Smooth muscle cell (in vitro differentiated cells): ENCODE measurements at regions not wholly inside any gene's neighbourhood (a gene's known extent, or its start where the extent isn't known, plus 50 kb on each side); places are given as distances from the start of the nearest gene placed in this dataset.
"Not testable (repeated sequence)": the region's sequence is repeated elsewhere in the genome, so short reads cannot be mapped to it uniquely, and the experiment has no call there.

Experiments used
- DNase-seq: peaks from one replicate; lab custom pipeline; 2025; ENCODE audit not compliant: unreplicated experiment; lab: John Stamatoyannopoulos, UW
- H2AFZ ChIP-seq: fragments of 200-600 bp; sonication (generic); 2 replicates; pipeline ENCODE4 v1.6.0; 2016; ENCODE audit warnings: antibody characterized with exemption, low read depth, mild to moderate bottlenecking
- H3F3A ChIP-seq: fragments of 200-600 bp; sonication (generic); 2 replicates; pipeline ENCODE4 v1.6.0; 2017; ENCODE audit warnings: antibody characterized with exemption, low read depth
- H3K27ac ChIP-seq: fragments of 200-600 bp; sonication (generic); 2 replicates; pipeline ENCODE4 v1.5.1; 2016; ENCODE audit warnings: low read depth, mild to moderate bottlenecking
- H3K27me3 ChIP-seq: fragments of 200-600 bp; sonication (generic); 2 replicates; pipeline ENCODE4 v1.6.1; 2016; ENCODE audit warnings: low read depth, mild to moderate bottlenecking
- H3K36me3 ChIP-seq: fragments of 200-600 bp; sonication (generic); 2 replicates; pipeline ENCODE4 v1.5.1; 2016; ENCODE audit warnings: low read depth
- H3K4me1 ChIP-seq: fragments of 200-600 bp; sonication (generic); 2 replicates; pipeline ENCODE4 v1.5.1; 2016; ENCODE audit warnings: low read depth
- H3K4me2 ChIP-seq: fragments of 200-600 bp; sonication (generic); 2 replicates; pipeline ENCODE4 v1.6.0; 2016; ENCODE audit warnings: mild to moderate bottlenecking
- H3K4me3 ChIP-seq: fragments of 200-600 bp; sonication (generic); 2 replicates; pipeline ENCODE4 v1.5.1; 2016; ENCODE audit warnings: mild to moderate bottlenecking
- H3K79me2 ChIP-seq: fragments of 200-600 bp; sonication (generic); 2 replicates; pipeline ENCODE4 v1.6.0; 2016; ENCODE audit warnings: low read depth, mild to moderate bottlenecking
- H3K9ac ChIP-seq: fragments of 200-600 bp; sonication (generic); 2 replicates; pipeline ENCODE4 v1.6.0; 2016; ENCODE audit warnings: low read depth
- H3K9me3 ChIP-seq: fragments of 200-600 bp; sonication (generic); replicated peaks from 2 replicates; pipeline ENCODE4 v1.5.1; 2016; ENCODE audit warnings: low read depth
- H4K20me1 ChIP-seq: fragments of 200-600 bp; sonication (generic); 2 replicates; pipeline ENCODE4 v1.6.0; 2016; ENCODE audit warnings: low read depth
- CTCF ChIP-seq: fragments of 200-600 bp; sonication (generic); IDR thresholded peaks from 2 replicates; pipeline ENCODE4 v1.5.1; 2017; ENCODE audit warnings: borderline replicate concordance, mild to moderate bottlenecking, antibody characterized with exemption; ENCODE audit not compliant: insufficient read depth, poor library complexity, severe bottlenecking
- WGBS: methylation state at CpG from one replicate; pipeline ENCODE4 v1.1.7; 2016; ENCODE audit warnings: low lambda C conversion rate; 5-methylcytosine and 5-hydroxymethylcytosine counted together

DNA sequence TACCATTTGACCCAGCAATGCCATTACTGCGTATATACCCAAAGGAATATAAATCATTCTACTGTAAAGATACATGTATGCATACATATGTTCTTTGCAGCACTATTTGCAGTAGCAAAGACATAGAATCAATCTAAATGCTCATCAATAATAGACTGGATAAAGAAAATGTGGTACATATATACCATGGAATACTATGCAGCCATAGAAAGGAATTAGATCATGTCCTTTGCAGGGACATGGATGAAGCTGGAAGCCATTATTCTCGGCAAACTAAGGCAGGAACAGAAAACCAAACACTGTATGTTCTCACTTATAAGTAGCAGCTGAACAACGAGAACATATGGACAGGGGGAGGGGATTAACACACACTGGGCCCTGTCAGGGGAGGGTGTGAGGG is 54.8 kb upstream of the ZNF30 start:
- not testable (repeated sequence) for H3K4me2 ChIP-seq, H3K27me3 ChIP-seq, H3K79me2 ChIP-seq, H2AFZ ChIP-seq, H3K27ac ChIP-seq, H3K9me3 ChIP-seq, H3K36me3 ChIP-seq, H3K9ac ChIP-seq, H3F3A ChIP-seq, H4K20me1 ChIP-seq, H3K4me1 ChIP-seq, DNase-seq, H3K4me3 ChIP-seq
- 86% methylated on average over 3 of the region's 3 CpGs for WGBS

DNA sequence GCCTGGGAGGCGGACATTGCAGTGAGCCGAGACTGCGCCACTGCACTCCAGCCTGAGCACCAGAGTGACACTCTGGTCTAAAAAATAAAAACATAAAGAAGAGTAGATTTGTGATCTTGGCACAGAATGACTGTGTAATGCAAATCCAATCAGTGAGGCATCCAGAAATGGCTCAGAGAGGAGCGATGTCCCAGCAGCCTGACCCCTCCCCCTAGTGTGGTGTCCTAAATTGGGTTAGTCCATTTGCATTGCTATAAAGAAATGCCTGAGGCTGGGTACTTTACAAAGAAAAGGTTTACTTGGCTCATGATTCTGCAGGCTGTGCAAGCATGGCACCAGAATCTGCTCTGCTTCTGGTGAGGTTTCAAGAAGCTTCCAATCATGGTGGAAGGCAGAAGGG is 59.1 kb upstream of the ZNF30 start:
- Histone ChIP-seq H3K9me3 (no peaks in the 10 kb centered on the region), H3K4me3 (no peak overlapping the region), H3K4me1 (no peaks in the 10 kb centered on the region), H3K9ac (no peak overlapping the region), H4K20me1 (no peaks in the 10 kb centered on the region), H3K36me3 (no peaks in the 10 kb centered on the region), H2AFZ (no peak overlapping the region), H3K27ac (no peak overlapping the region), H3K79me2 (no peaks in the 10 kb centered on the region), H3K4me2 (no peak overlapping the region), H3K27me3 (no peaks in the 10 kb centered on the region), H3F3A (no peaks in the 10 kb centered on the region)
- no peak for DNase-seq
- WGBS: 87% methylated on average over 4 of the region's 4 CpGs
- TF ChIP-seq CTCF: no peak

GRCh38 chr19:34865225-34865624 is 61.5 kb upstream of the ZNF30 start:
- H3K4me3 ChIP-seq, DNase-seq, H3K9me3 ChIP-seq, H3K36me3 ChIP-seq, H3F3A ChIP-seq, H3K9ac ChIP-seq, H3K4me2 ChIP-seq, H3K27me3 ChIP-seq, H3K79me2 ChIP-seq, H2AFZ ChIP-seq, H4K20me1 ChIP-seq, H3K27ac ChIP-seq, H3K4me1 ChIP-seq: not testable (repeated sequence)
- 69% methylated on average over 2 of the region's 2 CpGs for WGBS

GRCh38 chr19:34859823-34860736 is 66.6 kb upstream of the ZNF30 start:
- DNase-seq, H3F3A ChIP-seq, H4K20me1 ChIP-seq, H3K9ac ChIP-seq, H3K27me3 ChIP-seq, H3K79me2 ChIP-seq, H3K27ac ChIP-seq, H3K9me3 ChIP-seq, H3K4me1 ChIP-seq, H3K36me3 ChIP-seq: not testable (repeated sequence)
- H3K4me2 ChIP-seq: peak overlapping the region; percentile 82
- WGBS: 7% methylated on average over 29 of the region's 34 CpGs
- peak overlapping the region; percentile 75 for H2AFZ ChIP-seq
- H3K4me3 ChIP-seq: peak overlapping the region; percentile 48

DNA sequence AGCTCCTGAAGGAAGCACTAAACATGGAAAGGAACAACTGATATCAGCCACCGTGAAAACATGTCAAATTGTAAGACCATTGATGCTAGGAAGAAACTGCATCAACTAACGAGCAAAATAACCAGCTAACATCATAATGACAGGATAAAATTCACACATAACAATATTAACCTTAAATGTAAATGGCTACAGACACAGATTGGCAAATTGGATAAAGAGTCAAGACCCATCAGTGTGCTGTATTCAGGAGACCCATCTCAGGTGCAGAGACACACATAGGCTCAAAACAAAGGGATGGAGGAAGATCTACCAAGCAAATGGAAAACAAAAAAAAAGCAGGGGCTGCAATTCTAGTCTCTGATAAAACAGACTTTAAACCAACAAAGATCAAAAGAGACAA is 67.4 kb upstream of the ZNF30 start:
- not testable (repeated sequence) for H3F3A ChIP-seq, DNase-seq, H2AFZ ChIP-seq, H3K27me3 ChIP-seq, H3K79me2 ChIP-seq, H3K9me3 ChIP-seq, H3K4me2 ChIP-seq, H3K4me3 ChIP-seq, H3K27ac ChIP-seq, H3K4me1 ChIP-seq, H3K9ac ChIP-seq, H3K36me3 ChIP-seq, H4K20me1 ChIP-seq
- 88% methylated on average over 2 of the region's 2 CpGs for WGBS
